GM18861 (cell line): ENCODE measurements at regions not wholly inside any gene's neighbourhood (a gene's known extent, or its start where the extent isn't known, plus 50 kb on each side); places are given as distances from the start of the nearest gene placed in this dataset.
A peak's percentile ranks its signal among the peaks of the same experiment; 100 is the strongest.

ENCODE experiments used
- ATAC-seq: cut with Tn5 transposase; IDR thresholded peaks from one replicate; pipeline ENCODE4 v1.9.1; 2021; ENCODE audit not compliant: unreplicated experiment

- ATAC-seq, result no peak
These were observed 131.8 kb downstream of the KCTD12 start for GRCh38 chr13:76754414-76754813.

DNA sequence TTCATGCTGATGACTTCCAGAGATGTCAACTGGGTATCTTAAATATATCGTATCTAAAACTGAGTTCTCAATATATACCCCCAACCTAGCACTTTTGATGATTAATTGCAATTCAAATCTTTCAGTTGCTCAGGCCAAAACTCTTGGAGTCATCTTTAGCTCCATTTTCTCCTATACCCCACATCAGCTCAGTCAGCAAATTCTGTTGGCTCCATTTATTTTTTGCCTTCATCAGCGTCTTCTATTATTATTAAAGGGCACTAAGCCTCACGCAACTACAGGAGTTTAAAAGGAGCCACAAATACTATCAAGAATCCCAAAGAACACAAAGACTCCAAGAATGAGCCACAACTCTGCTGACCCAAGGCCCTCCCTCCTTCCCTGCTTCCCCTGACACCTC is 134.9 kb downstream of the KCTD12 start:
- no peak for ATAC-seq

- ATAC-seq, result no peak
These were observed 136.1 kb downstream of the KCTD12 start for GRCh38 chr13:76750126-76750525.

GRCh38 chr13:76745261-76746200 is 140.7 kb downstream of the KCTD12 start:
- ATAC-seq, result peak; percentile 72

DNA sequence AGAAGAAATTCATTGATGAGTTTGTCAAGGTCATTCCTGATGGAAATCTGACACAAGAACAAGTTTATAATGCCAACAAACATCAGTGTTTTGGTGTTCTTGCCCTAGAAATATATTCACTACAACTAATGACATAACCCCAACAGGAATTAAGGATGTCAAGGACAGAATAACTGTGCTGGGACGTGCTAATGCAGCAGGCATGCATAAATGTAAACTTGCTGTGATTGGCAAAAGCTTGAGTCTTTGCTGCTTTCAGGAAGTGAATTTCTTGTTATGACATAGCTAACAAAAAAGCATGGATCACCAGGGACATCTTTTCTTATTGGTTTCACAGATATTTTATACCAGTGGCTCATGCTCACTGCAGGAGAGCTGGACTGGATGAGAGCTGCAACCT is 144.6 kb downstream of the KCTD12 start:
- ATAC-seq, result no peak

DNA sequence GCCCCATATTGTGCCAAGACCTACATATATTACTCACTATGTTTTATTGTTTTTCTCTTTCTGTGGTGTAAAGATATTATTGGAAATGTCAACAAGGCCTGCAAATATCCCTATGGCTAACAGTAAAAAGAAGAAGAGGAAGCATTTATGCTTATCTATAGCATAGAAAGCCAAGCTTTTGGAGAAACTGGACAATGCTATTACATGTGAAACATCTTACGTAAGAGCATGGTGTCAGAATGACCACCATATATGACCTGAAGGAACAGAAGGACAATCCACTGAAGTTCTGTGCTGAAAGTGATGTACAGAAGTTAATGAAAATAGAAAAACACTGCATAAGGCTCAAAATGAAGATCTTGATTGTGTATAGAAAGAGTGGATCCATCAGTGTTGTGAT is 145.2 kb downstream of the KCTD12 start:
- ATAC-seq, result no peak

DNA sequence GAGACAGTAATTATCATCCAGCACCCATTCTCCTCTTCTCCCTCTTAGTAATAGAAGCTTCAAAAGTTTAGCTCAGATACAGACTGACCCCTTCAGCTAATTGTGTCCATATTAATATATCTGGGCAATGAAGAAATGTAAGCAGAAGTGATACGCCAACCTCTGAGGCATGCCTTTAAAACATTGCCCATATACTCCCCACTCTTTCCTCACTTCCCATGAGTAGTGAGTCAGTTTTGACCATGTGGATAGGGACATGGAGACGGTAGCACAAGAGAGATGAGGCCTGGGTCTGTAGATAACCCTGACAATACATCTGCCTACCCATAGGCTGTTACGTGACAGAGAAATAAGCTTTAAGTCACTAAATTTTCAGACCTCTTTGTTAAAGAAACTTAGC is 147.6 kb downstream of the KCTD12 start:
- ATAC-seq, result no peak

GRCh38 chr13:76737526-76737925 is 148.7 kb downstream of the KCTD12 start:
- no peak for ATAC-seq

- ATAC-seq, result no peak
These were observed 150.6 kb downstream of the KCTD12 start for GRCh38 chr13:76735641-76736040.

- ATAC-seq, result no peak
These were observed 152.5 kb downstream of the KCTD12 start for GRCh38 chr13:76733671-76734070.

DNA sequence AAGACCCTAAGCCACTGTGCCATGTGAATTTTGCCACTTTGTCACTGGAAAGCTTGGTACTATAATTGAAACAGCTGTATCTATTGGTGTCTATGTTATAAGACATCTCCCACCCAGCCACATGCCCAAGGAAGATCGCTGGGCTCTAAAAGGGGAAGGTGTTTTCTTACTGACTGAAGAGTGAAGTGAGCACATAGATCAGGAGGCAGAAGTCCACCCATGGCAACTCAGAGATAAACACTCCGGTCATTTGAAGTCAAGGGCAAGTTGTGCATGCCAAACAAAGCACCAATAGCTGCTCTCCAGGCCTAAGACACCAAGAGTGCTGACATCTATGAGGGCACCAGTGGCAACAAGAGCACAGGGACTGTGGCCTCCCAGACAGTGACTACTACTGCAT is 153.8 kb downstream of the KCTD12 start:
- ATAC-seq, result no peak

GRCh38 chr13:76730220-76730619 is 156.0 kb downstream of the KCTD12 start:
- no peak for ATAC-seq

GRCh38 chr13:76729691-76730090 is 156.5 kb downstream of the KCTD12 start:
- no peak for ATAC-seq

- ATAC-seq, result no peak
These were observed 160.3 kb downstream of the KCTD12 start for GRCh38 chr13:76725896-76726295.

DNA sequence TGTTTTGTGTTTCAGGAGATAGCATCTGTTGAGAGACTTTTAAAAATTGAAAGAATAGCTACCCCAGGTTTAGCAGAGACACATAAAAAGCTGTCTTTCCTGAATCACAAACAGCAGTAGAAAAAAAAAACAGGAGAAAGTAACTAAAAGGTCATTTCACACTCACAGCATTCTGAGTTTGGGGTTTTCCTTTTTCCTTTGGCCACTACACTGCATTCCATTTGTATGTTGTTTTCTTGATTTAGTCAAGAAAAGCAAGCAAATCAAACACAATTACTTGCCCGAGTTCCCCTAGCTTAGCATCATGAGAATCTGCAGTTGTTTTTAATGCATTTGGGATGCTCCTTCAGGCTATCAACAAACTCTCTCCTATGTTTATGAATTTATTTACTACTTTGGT is 161.0 kb downstream of the KCTD12 start:
- ATAC-seq, result no peak

DNA sequence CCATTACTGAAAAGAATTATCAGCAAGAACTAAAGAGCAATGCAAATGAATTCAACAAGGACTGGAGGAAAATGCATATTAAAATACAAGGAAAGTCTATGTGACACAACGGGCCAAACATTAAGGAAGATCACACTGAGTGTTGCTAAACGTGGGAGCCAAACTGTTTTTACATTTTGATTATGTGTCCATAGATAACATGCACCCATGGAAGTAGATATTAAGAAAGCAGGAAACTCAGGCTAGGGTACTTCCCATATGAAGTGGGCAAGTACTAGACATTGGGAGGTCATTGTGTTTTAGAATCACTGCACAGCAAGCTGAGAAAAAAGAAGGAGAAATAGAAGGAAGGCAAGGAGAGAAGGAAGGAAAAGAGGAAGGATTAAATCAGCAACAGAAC is 161.8 kb downstream of the KCTD12 start:
- no peak for ATAC-seq

GRCh38 chr13:76723551-76724232 is 162.5 kb downstream of the KCTD12 start:
- no peak for ATAC-seq

DNA sequence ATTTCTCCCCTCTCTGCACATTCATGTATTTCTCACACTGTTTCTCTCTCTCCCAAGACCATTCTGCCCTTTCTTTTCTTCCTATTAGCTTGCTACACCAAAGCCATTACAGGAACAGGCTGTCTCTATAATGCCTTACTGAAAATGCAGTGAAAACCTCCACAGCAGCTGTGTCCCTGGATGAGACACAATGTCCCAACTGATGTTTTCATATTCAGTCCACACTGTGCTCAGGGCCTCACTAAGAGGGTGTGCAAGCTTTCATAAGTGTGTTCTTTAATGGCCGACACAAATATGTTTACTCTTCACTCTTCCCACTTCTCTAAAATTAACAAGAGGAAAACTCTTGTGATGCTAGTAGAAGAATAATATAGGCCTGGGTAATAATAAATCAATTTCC is 163.4 kb downstream of the KCTD12 start:
- no peak for ATAC-seq

GRCh38 chr13:76720821-76721220 is 165.4 kb downstream of the KCTD12 start:
- ATAC-seq, result no peak

DNA sequence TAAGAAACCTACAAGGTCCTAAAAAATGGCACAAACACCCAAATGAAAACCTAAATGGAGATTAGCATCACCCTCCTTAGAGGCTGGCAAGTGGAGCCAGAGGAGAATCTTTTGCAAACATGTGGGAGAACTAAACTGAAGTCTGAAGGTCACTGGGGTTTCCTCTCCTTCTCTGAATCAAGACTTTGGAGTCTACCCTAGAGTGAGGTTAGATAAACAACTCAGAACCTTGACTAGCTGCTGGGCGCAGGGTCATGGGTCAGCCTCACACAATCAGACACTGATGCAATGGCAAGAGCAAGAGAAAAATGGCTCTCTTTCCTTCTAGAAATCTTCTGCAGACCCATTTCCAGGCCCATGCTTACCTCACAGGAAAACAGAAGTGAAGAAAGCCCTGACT is 165.8 kb downstream of the KCTD12 start:
- ATAC-seq, result no peak

GRCh38 chr13:76719955-76720354 is 166.2 kb downstream of the KCTD12 start:
- no peak for ATAC-seq

DNA sequence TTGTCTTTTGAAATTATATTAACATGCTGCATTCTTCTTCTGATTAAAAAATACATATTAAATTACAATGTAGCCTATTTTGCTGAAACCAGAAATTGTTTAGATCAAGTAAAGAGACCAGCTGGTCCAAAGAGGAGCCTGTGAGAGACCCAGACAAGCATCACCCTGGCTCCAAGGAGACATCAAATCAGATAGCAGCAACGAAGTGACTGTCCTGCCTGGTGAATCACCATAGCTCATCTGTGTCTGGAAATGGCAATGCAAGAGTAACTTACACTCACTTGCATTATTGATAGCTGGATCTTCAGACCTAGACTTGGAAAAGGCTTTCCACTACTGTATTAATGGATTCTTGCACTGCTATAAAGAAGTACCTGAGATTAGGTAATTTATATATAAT is 169.1 kb downstream of the KCTD12 start:
- ATAC-seq, result no peak
